HCT116 (cell line): ENCODE measurements at regions not wholly inside any gene's neighbourhood (a gene's known extent, or its start where the extent isn't known, plus 50 kb on each side); places are given as distances from the start of the nearest gene placed in this dataset.

Source experiments
- ATAC-seq: fragments of 200-7000 bp; cut with Tn5 transposase; 2 replicates; pipeline ENCODE4 v1.9.1; 2020; ENCODE audit warnings: mild to moderate bottlenecking, moderate library complexity
- BruUV-seq: library from RNA; stranded (reverse); fragments of 400-500 nt; replicated peaks from 2 replicates; lab custom pipeline; 2021; lab: Mats Ljungman, UMichigan
- CTCF ChIA-PET: fragments of 300-600 bp; sonication (Branson Sonifier 250); formaldehyde crosslinking; loops from one replicate; lab custom pipeline; 2021; ENCODE audit warnings: antibody characterized with exemption; lab: Charles Lee
- POLR2A ChIA-PET: fragments of 300-600, 350-600 bp; sonication (Branson Sonifier 250); formaldehyde crosslinking; loops from one replicate; lab custom pipeline; 2021; ENCODE audit warnings: antibody characterized with exemption; lab: Charles Lee
- RAD21 ChIA-PET, 2 experiments: fragments of 300-600 bp; sonication (Branson Sonifier 250); formaldehyde crosslinking; loops; one replicate each; lab custom pipeline; 2023; ENCODE audit warnings: low total read pairs in 2 of 2; ENCODE audit not compliant: uncharacterized antibody in 2 of 2, unreplicated experiment in 2 of 2, low non-redundant PET in 1 of 2; lab: Charles Lee
- DNase-seq: peaks from one replicate; pipeline ENCODE4 v3.0.0-alpha.2; 2010; ENCODE audit warnings: low read depth, low spot score
- H2AFZ ChIP-seq: fragments of 200-600 bp; shearing (Covaris generic), sonication (generic); 2 replicates; pipeline ENCODE4 v1.6.1; 2017; ENCODE audit warnings: low read depth, mixed run types, mixed read lengths, antibody characterized with exemption, low read length; ENCODE audit not compliant: poor library complexity, severe bottlenecking
- H3K27ac ChIP-seq: 2 replicates; pipeline ENCODE4 v1.5.1; 2012; ENCODE audit warnings: low read depth, low read length
- H3K27me3 ChIP-seq: fragments of 200-600 bp; sonication (generic); 2 replicates; pipeline ENCODE4 v1.6.1; 2016; ENCODE audit warnings: mixed run types, low read length, mixed read lengths; ENCODE audit not compliant: insufficient read depth
- H3K36me3 ChIP-seq, 2 experiments: fragments of 200-500 bp in 1 of 2; fragments of 200-600 bp in 1 of 2; sonication (Bioruptor generic) in 1 of 2; sonication (generic) in 1 of 2; 2 replicates each; pipeline versions ENCODE4 v1.5.1 to v1.6.1; 2014 to 2016; ENCODE audit warnings: low read length in 2 of 2, inconsistent platforms in 1 of 2, mixed read lengths in 1 of 2, mixed run types in 1 of 2; ENCODE audit not compliant: insufficient read depth in 2 of 2, control insufficient read depth in 1 of 2
- H3K4me1 ChIP-seq, 2 experiments: fragments of 200-600 bp in 1 of 2; sonication (generic) in 1 of 2; 2 replicates each; pipeline versions ENCODE4 v1.5.1 to v1.6.1; 2012 to 2017; ENCODE audit warnings: low read length in 2 of 2, inconsistent platforms in 1 of 2, mild to moderate bottlenecking in 1 of 2, mixed read lengths in 1 of 2, mixed run types in 1 of 2, moderate library complexity in 1 of 2; ENCODE audit not compliant: insufficient read depth in 2 of 2, control insufficient read depth in 1 of 2
- H3K4me2 ChIP-seq: fragments of 200-600 bp; sonication (generic); 2 replicates; pipeline ENCODE4 v1.6.1; 2017; ENCODE audit warnings: mixed run types, low read length, mixed read lengths
- H3K4me3 ChIP-seq, 2 experiments: fragments of 200-600 bp in 1 of 2; sonication (generic) in 1 of 2; replicated peaks in 1 of 2; 2 replicates each; pipeline ENCODE4 v1.5.1; 2011 to 2016; ENCODE audit warnings: low read length in 2 of 2, control low read depth in 1 of 2, low read depth in 1 of 2, mild to moderate bottlenecking in 1 of 2, mixed read lengths in 1 of 2, mixed run types in 1 of 2
- H3K79me2 ChIP-seq: fragments of 200-600 bp; sonication (generic); 2 replicates; pipeline ENCODE4 v1.6.1; 2017; ENCODE audit warnings: mild to moderate bottlenecking, mixed run types, low read length, moderate library complexity, mixed read lengths; ENCODE audit not compliant: insufficient read depth
- H3K9ac ChIP-seq: fragments of 200-600 bp; sonication (generic); 2 replicates; pipeline ENCODE4 v1.6.1; 2016; ENCODE audit warnings: low read length, mixed read lengths
- H3K9me2 ChIP-seq: fragments of 200-600 bp; sonication (generic), shearing (Covaris generic); 2 replicates; pipeline ENCODE4 v1.6.1; 2017; ENCODE audit warnings: mixed run types, mild to moderate bottlenecking, moderate library complexity; ENCODE audit not compliant: insufficient read depth
- H3K9me3 ChIP-seq, 2 experiments: fragments of 200-500 bp in 1 of 2; fragments of 200-600 bp in 1 of 2; sonication (Bioruptor generic) in 1 of 2; sonication (generic) in 1 of 2; 2 replicates each; pipeline ENCODE4 v1.6.1; 2014 to 2017; ENCODE audit warnings: low read length in 2 of 2, mixed read lengths in 2 of 2, inconsistent platforms in 1 of 2, low read depth in 1 of 2, mild to moderate bottlenecking in 1 of 2, mixed run types in 1 of 2, moderate library complexity in 1 of 2; ENCODE audit not compliant: control insufficient read depth in 1 of 2, insufficient read depth in 1 of 2
- H4K20me1 ChIP-seq: fragments of 200-600 bp; sonication (generic), shearing (Covaris generic); 2 replicates; pipeline ENCODE4 v1.6.1; 2017; ENCODE audit warnings: mixed run types, mild to moderate bottlenecking, moderate library complexity; ENCODE audit not compliant: insufficient read depth
- CTCF ChIP-seq, 3 experiments: fragments of 200-600 bp in 1 of 3; sonication (generic) in 1 of 3; IDR thresholded peaks in 2 of 3; conservative IDR thresholded peaks in 1 of 3; 2 replicates each; pipeline ENCODE4 v1.5.1; 2012 to 2017; ENCODE audit warnings: low read depth in 2 of 3, low read length in 2 of 3, antibody characterized with exemption in 1 of 3, borderline replicate concordance in 1 of 3, control low read depth in 1 of 3, mild to moderate bottlenecking in 1 of 3, mixed read lengths in 1 of 3, mixed run types in 1 of 3, moderate library complexity in 1 of 3; ENCODE audit not compliant: insufficient read depth in 1 of 3
- EGR1 ChIP-seq: IDR thresholded peaks from 2 replicates; pipeline ENCODE4 v1.6.1; 2012; ENCODE audit warnings: low read depth
- FOSL1 ChIP-seq: IDR thresholded peaks from 2 replicates; pipeline ENCODE4 v1.6.1; 2012; ENCODE audit warnings: low read depth
- RAD21 ChIP-seq: IDR thresholded peaks from 2 replicates; pipeline ENCODE4 v1.6.1; 2012; ENCODE audit warnings: low read depth, mild to moderate bottlenecking
- ZFX ChIP-seq: fragments of 450-650 bp; IDR thresholded peaks from 2 replicates; pipeline ENCODE4 v1.6.1; 2017
- ZNF274 ChIP-seq: fragments of 200-500 bp; sonication (Bioruptor generic); IDR thresholded peaks from 2 replicates; pipeline ENCODE4 v1.6.1; 2014; ENCODE audit warnings: mild to moderate bottlenecking, low read depth, low read length, inconsistent platforms
- intact Hi-C: fragments of 100-400 bp; cut with micrococcal nuclease; formaldehyde crosslinking; loops from 2 replicates; pipeline ENCODE4 v1.10.0; 2022

DNA sequence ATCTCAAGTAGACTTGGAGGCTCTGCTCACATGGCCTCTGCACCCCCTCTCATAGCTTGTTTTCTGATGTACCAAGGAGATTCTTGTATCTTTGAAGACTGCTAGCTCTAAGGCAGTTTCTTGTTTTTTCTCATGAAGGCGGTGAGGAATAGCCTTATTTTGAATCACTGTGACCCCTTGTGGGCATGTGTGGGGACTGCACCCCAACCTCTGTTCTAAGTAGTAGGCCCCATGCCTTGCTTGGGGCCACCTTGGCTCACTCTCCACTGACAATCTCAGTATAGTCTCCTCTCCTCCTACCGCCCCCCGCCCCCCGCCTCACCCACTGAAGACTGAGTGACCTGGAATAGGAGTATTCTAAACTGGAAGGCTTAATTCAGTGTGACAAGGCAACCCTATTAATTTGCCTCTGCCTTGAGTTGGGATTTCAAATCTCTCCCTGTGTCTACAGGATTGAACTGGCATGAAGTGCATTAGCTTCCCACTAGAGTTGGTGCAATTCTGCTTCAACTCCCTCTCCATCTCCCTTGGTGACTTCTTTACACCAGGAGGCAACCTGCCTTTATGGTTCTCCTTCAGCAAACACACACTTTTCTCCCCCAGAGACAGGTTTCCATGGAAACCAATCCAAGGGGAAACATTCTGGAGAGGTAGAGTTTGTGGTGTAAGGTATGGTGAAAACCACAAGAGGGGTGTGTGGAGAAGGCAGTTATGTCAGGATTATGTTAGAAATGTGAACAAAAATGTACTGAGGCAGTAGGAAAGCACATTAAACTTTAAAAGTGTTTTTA is 75.4 kb upstream of the ECI2 start:
- H4K20me1 ChIP-seq = no peaks in the 10 kb centered on the region
- ChIA-PET POLR2A (interaction anchor here (1.5 kb wide), 1 partner anchor 189 kb away, joined by 5 read pairs; a partner anchor contains a TSS), RAD21 (interaction anchor here in 1 of 2 experiments (0.6 kb wide), 2 partner anchors 277 to 741 kb away, joined by 4 to 5 read pairs; no protein-coding TSS in a partner anchor), CTCF (interaction anchor here (0.6 to 1.6 kb wide), 11 partner anchors 15 to 808 kb away, joined by 3 to 7 read pairs (median 3); no protein-coding TSS in a partner anchor)
- no peak overlapping the region for H3K4me3 ChIP-seq
- H3K4me2 ChIP-seq = no peak overlapping the region
- H3K9ac ChIP-seq = no peak overlapping the region
- TF ChIP-seq EGR1 (no peak), FOSL1 (no peak), CTCF (IDR thresholded peaks at IDR 0.05 in 2 of 3, conservative IDR thresholded peaks at IDR 0.05 in 1 of 3; ENCODE audit: borderline replicate concordance in 1 of 3, insufficient read depth in 1 of 3, low read depth in 2 of 3, low read length in 2 of 3) (peak; percentile 50 to 82 (median 77); a peak in 5 of 6 replicates), ZNF274 (no peak), ZFX (0 out of 2 replicates have a peak, but pooled peaks have one; percentile 8), RAD21 (peak; percentile 76)
- DNase-seq (peak; percentile 41), ATAC-seq (peak; percentile 99)
- no peaks in the 10 kb centered on the region for H3K27me3 ChIP-seq
- intact Hi-C loops = loop anchor here (5.0 to 10.0 kb wide), 2 partner anchors 154 to 466 kb away; no protein-coding TSS in a partner anchor
- no peak overlapping the region for H2AFZ ChIP-seq
- H3K4me1 ChIP-seq = no peaks in the 10 kb centered on the region
- H3K79me2 ChIP-seq = no peaks in the 10 kb centered on the region
- H3K9me2 ChIP-seq = no peaks in the 10 kb centered on the region
- no peak overlapping the region for H3K27ac ChIP-seq
- BruUV-seq = no TSS peak
- no peaks in the 10 kb centered on the region for H3K36me3 ChIP-seq
- H3K9me3 ChIP-seq = peaks cover 0 to 3% of the 10 kb centered on the region in 2 experiments; a peak in 2 of 4 replicates
